H1 (cell line): ENCODE measurements at regions not wholly inside any gene's neighbourhood (a gene's known extent, or its start where the extent isn't known, plus 50 kb on each side); places are given as distances from the start of the nearest gene placed in this dataset.

ENCODE experiments used
- CHD7 ChIP-seq: fragments of 300-600 bp; sonication (generic); IDR thresholded peaks from 2 replicates; pipeline ENCODE4 v1.7.1; 2012; ENCODE audit warnings: low read length, moderate library complexity, mild to moderate bottlenecking, inconsistent platforms; ENCODE audit not compliant: insufficient replicate concordance
- EP300 ChIP-seq, 2 experiments: IDR thresholded peaks; 1 replicate in 1 of 2; 2 replicates in 1 of 2; pipeline ENCODE4 v1.6.1; 2011 to 2012; ENCODE audit warnings: low read depth in 2 of 2, low read length in 2 of 2, mild to moderate bottlenecking in 2 of 2, borderline replicate concordance in 1 of 2, inconsistent platforms in 1 of 2, moderate library complexity in 1 of 2
- GTF2F1 ChIP-seq: IDR thresholded peaks from 2 replicates; pipeline ENCODE4 v1.6.1; 2012; ENCODE audit warnings: low read depth, low read length, improper control_type of control experiment, borderline replicate concordance
- KDM5A ChIP-seq: fragments of 200-600 bp; IDR thresholded peaks from 2 replicates; pipeline ENCODE4 v1.7.1; 2012; ENCODE audit warnings: mild to moderate bottlenecking, low read length, inconsistent platforms, mixed read lengths
- RBBP5 ChIP-seq: IDR thresholded peaks from 2 replicates; pipeline ENCODE4 v1.7.1; 2012; ENCODE audit warnings: low read depth, mild to moderate bottlenecking, inconsistent platforms, low read length, moderate library complexity, borderline replicate concordance
- RNF2 ChIP-seq: fragments of 200-900, 300-1000 bp; sonication (generic); IDR thresholded peaks from 2 replicates; pipeline ENCODE4 v1.7.1; 2016; ENCODE audit warnings: borderline replicate concordance, low read depth, mild to moderate bottlenecking, antibody characterized with exemption, low read length; ENCODE audit not compliant: poor library complexity, severe bottlenecking; ENCODE audit errors: missing control alignments
- SP2 ChIP-seq: IDR thresholded peaks from 2 replicates; pipeline ENCODE4 v1.6.1; 2012; ENCODE audit warnings: mild to moderate bottlenecking, low read length, inconsistent platforms
- TAF1 ChIP-seq: IDR thresholded peaks from 2 replicates; pipeline ENCODE4 v1.6.1; 2011; ENCODE audit warnings: mild to moderate bottlenecking, low read depth, low read length
- TF ChIP-seq, protein P1 (sequence below): IDR thresholded peaks from 2 replicates; pipeline ENCODE4 v1.6.1; 2012; ENCODE audit warnings: low read length, inconsistent platforms

- TF ChIP-seq CHD7, result no peak
- no peak for TF ChIP-seq KDM5A
- no peak for TF ChIP-seq RBBP5
- no peak for TF ChIP-seq TAF1
- TF ChIP-seq GTF2F1, result no peak
- no peak for TF ChIP-seq SP2
- TF ChIP-seq EP300 (IDR thresholded peaks at IDR 0.05; ENCODE audit: borderline replicate concordance in 1 of 2, low read depth in 2 of 2, low read length in 2 of 2), result no peak
- TF ChIP-seq, protein P1, sequence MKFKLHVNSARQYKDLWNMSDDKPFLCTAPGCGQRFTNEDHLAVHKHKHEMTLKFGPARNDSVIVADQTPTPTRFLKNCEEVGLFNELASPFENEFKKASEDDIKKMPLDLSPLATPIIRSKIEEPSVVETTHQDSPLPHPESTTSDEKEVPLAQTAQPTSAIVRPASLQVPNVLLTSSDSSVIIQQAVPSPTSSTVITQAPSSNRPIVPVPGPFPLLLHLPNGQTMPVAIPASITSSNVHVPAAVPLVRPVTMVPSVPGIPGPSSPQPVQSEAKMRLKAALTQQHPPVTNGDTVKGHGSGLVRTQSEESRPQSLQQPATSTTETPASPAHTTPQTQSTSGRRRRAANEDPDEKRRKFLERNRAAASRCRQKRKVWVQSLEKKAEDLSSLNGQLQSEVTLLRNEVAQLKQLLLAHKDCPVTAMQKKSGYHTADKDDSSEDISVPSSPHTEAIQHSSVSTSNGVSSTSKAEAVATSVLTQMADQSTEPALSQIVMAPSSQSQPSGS, result no peak
- TF ChIP-seq RNF2, result no peak
Observed at GRCh38 chr6:139981066-139981624, 606.7 kb upstream of the CITED2 start (continued).
